NT2/D1 (cell line): ENCODE measurements at regions not wholly inside any gene's neighbourhood (a gene's known extent, or its start where the extent isn't known, plus 50 kb on each side); places are given as distances from the start of the nearest gene placed in this dataset.

ENCODE experiments used
- SUZ12 ChIP-seq: IDR thresholded peaks from 2 replicates; pipeline ENCODE4 v1.6.1; 2011; ENCODE audit not compliant: insufficient read length, insufficient read depth; ENCODE audit errors: extremely low read depth
- YY1 ChIP-seq: IDR thresholded peaks from 2 replicates; pipeline ENCODE4 v1.6.1; 2011; ENCODE audit not compliant: insufficient read length, insufficient read depth

GRCh38 chr3:73952781-73953180 is 328.0 kb upstream of the PDZRN3 start:
- no peak for TF ChIP-seq YY1
- TF ChIP-seq SUZ12, result no peak
